GDM1 (cell line): ENCODE measurements at regions not wholly inside any gene's neighbourhood (a gene's known extent, or its start where the extent isn't known, plus 50 kb on each side); places are given as distances from the start of the nearest gene placed in this dataset.
"Not testable (repeated sequence)": the region's sequence is repeated elsewhere in the genome, so short reads cannot be mapped to it uniquely, and the experiment has no call there.

ENCODE experiments used
- DNase-seq: peaks from one replicate; lab custom pipeline; 2025; lab: John Stamatoyannopoulos, UW

DNA sequence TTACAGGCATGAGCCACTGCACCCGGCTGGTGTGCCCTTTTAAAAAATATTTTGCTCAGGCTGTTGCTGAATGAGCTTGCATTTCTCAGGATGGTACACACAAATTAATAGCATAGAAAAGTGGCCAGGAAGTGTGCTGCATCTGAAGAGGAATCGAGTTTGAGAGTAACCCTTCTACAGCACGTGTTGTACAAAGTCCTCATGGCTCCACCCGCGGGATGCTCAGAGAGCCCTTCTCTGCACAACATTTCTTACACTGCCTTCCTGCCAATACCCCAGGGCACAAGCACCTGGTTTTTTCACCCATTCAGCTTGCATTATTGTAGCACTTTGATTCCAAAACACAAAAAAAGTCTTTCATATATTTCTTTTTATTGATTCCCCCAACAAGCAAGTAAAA, 90.1 kb upstream of the NEDD4L start:
- no peak for DNase-seq

DNA sequence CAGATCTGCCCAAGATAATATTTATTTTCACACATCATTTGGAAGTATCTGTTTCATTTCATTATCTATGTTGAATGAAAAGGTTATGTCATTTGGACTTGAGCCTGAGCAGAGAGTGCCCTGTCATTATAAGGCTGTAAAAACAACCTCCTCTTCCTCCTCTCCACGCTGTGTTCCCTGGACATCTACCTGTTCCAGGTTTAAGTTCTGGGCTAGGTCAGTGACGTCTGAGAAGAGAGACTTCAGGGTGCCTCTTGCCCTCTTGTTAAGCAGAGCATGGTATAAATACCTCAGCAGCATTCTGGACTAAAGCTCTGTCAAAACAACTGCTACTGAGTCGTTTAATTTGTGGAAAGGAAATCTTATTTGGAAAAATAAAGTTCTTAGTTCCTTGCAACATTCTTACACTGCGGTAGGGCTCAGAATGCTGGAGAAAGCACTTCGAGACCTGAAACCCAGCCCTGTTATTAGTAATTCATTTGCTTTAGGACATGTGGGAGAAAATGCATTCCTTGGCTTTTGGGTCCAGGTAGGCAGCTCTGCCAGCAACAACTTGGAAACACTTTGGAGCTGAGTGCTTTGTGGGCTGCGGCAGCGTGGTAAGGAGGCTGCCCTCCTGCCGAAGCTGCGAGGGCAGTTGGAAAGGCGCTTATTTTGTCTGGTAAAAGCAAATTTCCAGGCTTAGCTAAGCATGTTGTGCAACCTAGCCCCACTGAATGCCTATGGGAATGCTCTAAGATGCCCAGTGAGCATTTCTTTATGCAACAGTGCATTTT, 91.8 kb upstream of the NEDD4L start:
- DNase-seq: no peak

DNA sequence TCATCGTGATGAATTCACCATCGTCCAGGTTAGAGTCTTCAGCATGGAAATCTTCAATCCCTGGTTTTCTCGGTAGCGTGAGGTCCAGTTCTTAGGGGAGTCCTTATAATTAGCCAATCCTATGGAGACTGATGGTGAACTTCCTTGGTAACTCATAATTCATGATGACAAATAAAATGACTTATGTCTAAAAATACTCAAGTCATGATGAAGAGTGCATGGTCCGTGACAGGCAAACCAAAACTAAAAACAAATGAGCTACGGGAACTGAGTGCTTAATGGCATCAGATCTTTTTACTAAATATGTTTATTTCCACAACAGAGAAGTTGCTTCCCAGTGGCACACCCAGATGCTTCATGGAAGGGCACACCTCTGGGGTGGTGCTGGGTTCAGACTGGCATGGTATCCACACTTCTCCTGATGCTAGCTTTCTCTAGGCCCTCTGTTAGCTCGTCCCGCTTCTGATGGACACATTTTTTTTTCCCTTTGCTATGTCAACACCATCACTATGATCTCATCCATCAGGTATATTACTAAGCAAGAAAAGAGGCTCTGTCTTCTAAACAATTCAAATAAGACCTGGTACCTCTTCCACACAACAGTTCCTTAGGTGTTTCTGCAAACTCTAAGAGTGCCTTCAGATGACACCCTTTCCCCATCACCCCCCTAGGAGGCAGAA, 92.8 kb upstream of the NEDD4L start:
- DNase-seq: no peak

DNA sequence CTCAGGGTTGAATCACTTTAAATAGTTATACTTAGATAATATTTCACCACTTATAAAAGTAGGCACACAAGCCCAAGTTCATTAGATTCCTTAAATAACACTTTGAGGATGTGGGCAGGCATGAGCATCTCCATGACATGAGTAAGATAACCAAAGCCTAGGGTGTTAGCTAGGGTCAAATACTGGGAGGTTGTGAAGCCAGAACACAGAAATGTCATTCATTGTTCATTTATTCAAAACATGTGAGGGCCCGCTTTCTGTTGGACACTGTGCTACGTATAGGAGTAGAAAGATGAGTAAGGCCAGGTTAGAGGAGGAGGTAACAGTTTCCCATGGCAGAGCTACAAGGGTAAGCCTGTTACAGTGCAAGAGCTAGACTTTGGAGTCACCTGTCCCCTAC, 93.5 kb upstream of the NEDD4L start:
- DNase-seq: no peak

DNA sequence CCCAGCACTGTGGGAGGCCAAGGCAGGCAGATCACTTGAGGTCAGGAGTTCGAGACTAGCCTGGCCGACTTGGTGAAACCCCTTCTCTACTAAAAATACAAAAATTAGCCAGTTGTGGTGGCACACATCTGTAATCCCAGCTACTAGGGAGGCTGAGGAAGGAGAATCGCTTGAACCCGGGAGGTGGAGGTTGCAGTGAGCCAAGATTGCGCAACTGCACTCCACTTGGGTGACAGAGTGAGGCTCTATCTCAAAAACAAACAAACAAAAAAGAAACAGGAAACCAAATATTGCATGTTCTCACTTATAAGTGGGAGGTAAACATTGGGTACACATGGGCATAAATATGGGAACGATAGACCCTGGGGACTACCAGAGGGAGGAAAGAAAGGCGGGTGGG, 94.7 kb upstream of the NEDD4L start:
- not testable (repeated sequence) for DNase-seq

DNA sequence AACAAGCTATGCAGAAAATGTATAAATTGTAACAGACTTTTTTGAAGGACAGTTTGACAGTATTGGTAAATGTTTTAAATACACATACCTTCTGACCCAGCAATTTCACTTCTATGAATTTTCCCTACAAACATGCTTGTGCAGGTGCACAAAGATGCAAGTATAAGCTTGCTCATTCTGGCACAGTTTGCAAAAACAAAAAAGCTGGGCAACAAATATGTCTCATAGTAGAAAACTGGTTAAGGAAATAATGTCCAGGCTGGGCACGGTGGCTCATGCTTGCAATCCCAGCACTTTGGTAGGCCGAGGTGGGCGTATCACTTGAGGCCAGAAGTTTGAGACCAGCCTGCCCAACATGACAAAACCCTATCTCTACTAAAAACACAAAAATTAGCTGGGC, 96.9 kb upstream of the NEDD4L start:
- no peak for DNase-seq

DNA sequence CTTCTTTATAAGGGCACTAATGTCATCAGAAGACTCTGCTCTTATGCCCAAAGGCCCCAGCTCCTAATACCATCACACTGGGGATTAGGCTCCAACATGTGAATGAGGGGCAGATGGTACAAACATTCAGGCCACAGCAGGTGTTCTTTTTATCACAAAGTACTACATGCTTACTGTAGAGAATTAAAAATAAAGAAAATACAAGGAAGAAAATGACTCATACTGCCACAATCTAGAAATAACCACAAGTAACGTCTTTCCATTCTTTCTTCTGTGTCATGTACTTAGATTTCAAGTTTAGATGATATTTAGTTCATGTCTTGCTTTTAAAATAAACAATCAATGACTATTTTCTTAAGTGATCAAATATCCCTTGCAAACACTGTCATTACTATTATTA, 100.3 kb upstream of the NEDD4L start:
- no peak for DNase-seq

DNA sequence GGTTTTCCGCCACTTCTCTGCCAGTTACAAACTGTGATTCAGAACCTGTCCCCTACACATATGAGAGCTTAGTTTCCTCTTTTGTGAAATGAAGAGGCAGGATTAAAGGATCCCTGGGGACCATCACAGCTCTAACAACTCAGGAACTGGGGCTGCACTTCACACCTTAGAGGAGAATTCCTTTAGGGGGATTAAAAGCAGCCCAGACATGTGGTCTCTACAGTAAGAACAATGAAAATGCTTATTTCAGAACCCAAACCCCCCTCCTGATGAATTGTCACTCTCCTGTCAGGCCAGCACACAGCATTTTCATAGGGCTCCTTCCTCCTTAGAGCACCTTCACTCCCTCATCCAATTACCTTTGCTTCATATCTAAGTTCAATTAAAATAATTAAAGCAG, 101.5 kb upstream of the NEDD4L start:
- no peak for DNase-seq

DNA sequence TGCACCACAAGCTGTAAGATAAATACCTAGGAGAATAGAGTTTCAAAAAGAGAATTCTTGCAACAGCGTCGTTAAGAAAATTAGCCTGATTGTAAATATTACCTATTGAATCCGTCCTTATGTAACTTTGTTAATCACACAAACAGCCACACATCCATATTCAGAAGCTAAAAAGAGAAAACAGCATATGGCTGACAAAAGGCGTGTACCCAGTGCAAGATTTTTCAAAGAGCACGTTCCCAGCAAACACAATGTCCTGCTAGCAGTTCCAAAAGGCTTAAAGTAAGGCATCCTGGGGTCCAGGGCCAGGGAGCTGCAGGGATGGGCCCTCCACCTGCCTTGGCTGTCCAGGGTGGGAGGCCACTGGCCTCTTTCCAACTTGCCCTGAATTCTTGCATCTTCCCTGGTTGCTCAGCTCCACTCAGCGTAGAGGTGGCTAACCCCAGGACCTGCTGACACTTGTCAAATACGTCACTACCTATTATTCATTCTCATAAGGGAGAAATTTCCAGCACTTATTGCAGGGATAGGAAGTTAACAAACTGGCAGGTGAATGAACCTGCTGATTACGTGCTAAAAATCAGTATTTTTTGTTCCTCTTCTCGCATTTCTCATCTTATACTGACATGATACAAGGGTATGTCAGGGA, 102.1 kb upstream of the NEDD4L start:
- DNase-seq: no peak

DNA sequence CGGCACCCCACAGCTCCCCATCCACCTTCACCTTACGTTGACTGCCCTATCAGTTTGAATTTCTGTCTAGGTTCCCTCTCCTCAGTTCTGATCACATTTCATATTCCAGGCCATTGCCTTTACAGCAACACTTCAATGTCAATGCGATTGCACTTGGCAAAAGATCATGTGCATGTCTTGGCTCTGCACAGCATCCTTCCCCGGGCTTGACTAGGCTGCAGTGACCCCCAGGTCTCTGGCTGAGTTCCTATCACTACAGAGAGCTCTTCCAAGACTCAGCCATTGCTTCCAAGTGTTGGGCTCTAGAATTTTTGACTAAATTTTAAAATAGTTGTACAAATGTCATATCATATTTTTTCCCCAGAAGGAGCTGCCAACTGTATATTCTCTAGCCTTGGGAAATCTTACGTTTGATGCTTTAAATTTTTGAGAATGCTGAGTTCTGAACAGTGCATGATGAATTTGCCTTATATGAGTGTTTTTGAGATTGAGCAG, 103.8 kb upstream of the NEDD4L start:
- DNase-seq: no peak

DNA sequence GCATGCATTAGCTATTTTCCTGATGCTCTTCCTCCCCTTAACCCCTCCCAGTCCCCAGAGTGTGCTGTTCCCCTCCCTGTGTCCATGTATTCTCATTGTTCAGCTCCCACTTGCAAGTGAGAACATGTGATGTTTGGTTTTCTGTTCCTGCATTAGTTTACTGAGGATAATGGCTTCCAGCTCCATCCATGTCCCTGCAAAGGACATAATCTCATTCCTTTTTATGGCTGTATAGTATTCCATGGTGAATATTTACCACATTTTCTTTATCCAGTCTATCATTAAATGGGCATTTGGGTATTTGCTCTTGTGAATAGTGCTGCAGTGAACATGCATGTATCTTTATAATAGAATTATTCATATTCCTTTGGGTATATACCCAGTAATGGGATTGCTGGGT, 109.7 kb upstream of the NEDD4L start:
- DNase-seq: not testable (repeated sequence)

DNA sequence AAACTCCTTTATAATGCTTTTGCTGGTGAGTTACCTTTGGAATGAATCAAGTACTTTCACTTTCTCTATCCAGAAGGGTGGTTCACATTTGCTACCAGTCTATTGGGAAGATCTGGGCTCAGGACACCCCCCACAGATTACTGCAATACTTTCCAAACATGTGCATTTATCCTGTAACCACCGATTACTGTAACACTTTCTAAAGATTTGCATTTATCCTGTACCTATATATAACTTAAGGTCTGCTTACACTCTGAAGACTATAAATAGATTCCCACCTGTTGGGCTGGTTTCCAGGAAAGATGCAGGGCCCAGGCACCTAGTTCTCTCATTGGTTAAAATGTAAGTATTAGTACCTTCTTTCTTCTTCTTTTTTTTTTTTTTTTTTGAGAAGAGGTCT, 113.0 kb upstream of the NEDD4L start:
- DNase-seq: no peak

DNA sequence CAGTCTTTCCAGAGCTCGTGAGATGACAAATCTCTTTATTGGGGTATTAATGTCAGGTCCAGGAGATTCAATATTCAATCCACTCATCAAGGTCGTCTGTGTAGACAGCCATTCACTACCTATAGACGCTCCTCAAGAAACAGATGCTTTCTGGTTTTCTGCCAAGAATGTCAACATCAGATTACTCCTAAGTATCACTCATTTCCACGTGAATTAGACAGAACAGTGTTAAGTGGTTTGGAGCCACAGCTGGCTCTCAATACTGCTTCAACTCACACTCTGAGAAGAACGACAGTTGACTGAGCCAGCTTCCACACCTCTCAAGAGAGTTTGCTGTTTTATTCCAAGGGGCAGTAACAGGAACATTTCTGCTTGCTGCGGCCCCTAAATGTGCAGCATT, 113.5 kb upstream of the NEDD4L start:
- no peak for DNase-seq

DNA sequence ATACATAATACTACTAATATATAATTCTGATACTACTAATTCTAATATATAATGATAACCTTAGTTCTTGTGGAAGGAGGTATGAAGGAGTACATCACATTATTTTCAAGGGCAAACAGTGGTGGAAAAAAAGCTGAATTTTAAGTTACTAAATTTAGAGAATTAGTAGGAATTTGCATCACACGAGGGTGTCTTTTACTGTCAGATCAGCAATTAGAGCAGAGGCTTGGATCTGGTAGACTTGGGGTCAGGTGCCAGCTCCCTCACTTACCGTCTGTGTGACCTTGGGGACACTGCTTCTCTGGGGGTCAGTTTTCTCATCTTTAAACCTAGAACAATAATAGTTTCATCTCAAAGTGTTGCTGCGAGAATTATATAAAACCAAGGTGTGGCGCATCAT, 114.1 kb upstream of the NEDD4L start:
- no peak for DNase-seq

DNA sequence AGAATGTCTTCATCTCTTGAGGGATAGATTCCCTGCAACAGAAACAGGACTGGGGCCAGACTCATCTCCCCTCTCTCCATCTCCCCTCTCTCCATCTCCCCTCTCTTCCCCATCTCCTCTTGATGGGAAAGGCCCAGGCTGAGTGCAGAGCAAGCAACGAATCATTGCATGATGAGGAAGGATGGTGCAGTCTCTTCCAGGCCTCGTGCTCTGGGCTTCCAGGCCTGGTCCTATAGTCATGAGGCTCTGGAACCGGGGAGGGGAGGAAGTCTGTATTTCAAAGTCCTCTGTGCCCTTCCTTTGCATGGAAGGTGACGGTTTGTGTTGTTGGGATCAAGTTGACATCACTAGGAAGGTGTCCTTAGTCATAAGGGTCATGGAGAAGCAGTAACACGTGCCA, 115.6 kb upstream of the NEDD4L start:
- DNase-seq: no peak

DNA sequence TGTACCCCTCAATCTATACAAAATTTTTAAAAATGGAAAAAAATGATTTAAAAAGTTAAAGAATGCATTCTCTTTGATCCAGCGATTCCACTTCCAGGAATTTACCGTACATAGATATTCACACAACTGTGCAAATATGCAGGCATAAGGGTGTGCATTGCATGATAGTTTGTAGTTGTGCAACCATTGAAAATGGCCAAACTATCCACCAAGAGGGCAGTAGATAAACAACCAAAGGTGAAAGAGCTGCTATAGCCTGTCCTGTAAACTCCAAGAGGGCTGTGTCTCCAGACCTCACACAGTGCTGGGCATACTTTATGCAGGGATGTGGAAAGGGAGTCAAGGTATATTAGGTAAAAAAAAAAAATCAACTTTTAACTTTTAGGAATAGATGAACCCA, 116.5 kb upstream of the NEDD4L start:
- no peak for DNase-seq

DNA sequence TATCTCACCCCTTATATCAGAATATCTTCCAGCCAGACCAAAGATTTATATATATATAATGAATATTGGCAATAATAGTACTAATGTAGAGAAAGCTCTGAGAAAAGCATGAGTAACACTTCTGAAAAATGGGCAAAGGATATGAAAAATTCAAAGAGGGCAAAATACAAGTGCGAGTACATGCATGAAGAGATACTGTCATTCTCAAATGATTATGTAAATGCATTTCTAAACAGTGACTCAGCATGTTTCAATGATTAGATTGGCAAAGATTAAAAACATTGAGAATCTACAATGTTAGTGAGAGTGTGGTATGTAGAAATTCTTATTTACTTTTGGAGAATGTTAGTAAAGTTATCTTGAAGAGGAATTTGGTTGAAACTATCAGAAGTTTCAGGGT, 118.3 kb upstream of the NEDD4L start:
- no peak for DNase-seq

DNA sequence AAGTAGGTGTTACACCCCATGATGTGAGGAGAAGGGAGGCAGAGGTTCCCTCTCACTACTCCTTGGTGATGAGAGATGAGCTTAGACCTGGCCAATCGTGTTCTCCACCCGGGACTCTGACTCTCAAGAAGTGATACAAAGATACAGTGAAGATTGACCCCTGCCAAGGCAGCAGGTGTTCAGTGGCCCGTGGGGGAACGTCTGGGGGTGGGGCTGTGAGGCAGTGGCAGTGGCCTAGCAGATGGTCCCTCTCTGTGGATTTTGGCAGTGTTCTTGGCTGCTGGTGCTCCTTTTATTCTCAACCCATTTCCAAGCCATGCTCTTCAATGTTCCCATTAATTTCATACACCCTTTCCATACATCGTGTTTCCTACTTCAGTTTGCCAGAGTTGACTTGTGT, 120.4 kb upstream of the NEDD4L start:
- DNase-seq: no peak

DNA sequence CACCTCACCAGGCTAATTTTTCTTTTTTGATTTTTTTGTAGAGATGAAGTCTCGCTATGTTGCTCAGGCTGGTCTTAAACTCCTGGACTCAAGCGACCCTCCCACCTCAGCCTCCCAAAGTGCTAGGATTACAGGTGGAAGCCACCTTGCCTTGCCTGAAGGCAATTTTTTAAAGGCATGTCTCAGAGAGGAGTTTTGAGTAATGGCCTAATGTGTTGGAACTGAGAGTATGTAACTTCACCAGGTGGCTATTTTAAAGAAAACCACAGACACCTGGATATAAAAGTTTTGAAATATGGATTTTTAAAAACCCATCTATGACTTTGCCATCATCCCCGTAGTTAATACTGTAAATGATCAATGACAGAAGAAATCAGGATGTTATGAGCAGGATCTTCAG, 119.8 kb upstream of the ATP8B1 start:
- no peak for DNase-seq

DNA sequence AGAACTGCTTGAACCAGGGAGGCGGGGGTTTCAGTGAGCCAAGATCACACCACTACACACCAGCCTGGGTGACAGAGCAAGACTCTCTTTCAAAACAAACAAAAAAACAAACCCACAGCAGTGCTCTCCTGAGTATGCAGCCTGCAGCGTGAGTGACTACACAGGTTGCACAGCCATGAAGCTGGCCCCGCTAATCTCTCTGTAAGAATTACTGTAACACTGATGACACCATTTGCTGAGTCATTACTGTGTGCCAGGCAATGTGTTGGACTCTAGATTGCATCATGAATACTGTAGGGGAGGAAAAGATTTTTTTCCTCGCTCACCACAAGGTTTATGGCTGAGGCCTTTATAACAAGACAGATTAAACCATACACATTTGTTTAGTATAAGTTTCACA, 118.6 kb upstream of the ATP8B1 start:
- DNase-seq: no peak

DNA sequence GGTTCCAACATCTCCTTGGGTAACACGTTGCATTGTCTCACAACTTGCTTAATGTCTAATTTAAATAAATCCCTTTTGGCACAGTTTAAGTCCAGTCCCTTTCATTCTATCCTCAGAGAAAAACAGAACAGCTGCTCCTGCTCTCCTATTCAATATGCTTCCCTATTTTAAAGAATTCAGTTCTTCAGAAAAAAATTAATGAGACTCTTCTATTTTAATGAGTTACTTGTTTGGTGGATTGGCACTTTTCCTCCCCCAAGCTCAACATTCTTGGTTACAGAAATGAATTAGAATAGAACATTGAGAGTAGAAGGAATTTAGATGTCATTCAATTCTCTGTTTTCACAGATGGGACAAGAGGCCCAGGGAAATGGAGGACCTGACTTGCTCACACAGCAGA, 116.9 kb upstream of the ATP8B1 start:
- no peak for DNase-seq

DNA sequence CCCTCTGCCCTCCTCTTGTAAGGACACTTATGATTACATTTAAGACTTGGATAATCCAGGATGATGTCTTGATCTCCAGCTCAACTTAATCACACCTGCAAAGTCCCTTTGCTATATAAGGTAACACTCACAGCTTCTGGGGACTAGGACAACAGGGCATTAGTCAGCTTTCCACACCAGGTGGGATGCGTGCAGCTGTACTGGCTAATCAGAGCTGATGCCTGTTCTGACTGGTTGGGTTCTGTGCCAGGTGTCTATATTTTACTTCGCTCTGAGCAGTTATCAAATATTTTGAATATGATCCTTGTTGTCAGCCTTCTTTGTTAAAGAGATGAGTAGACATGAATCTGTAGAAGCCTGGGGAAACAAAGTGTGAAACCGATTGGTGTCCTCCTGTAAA, 115.5 kb upstream of the ATP8B1 start:
- no peak for DNase-seq

DNA sequence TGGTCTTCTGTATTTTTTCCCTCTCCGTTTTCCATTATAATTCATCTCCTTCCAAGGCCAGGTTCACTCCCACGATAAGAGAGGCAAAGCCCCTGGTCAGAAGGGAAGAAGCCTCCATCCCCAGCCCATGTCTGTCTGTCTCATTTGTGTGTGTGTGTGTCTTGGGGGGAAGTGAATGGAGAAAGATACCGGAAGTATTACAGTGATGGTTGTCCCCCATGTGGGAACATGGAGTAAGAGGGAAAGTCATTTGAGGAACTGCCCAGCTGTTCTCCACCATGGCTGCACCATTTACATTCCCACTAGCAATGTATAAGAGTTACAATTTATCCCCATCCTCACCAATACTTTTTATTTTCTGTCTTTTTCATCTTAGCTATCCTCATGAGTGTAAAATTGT, 113.6 kb upstream of the ATP8B1 start:
- no peak for DNase-seq
